Caco-2 (cell line): ENCODE measurements at regions not wholly inside any gene's neighbourhood (a gene's known extent, or its start where the extent isn't known, plus 50 kb on each side); places are given as distances from the start of the nearest gene placed in this dataset.
"Not testable (repeated sequence)": the region's sequence is repeated elsewhere in the genome, so short reads cannot be mapped to it uniquely, and the experiment has no call there.

ENCODE experiments used
- BruUV-seq: library from RNA; stranded (reverse); fragments of 400-500 nt; replicated peaks from 2 replicates; lab custom pipeline; 2021; lab: Mats Ljungman, UMichigan
- CTCF ChIA-PET: fragments of 300-600 bp; sonication (Branson Sonifier 250); formaldehyde crosslinking; loops from one replicate; lab custom pipeline; 2022; ENCODE audit warnings: antibody characterized with exemption; lab: Charles Lee
- POLR2A ChIA-PET: fragments of 300-600 bp; sonication (Branson Sonifier 250); formaldehyde crosslinking; loops from one replicate; lab custom pipeline; 2022; ENCODE audit warnings: antibody characterized with exemption; lab: Charles Lee
- DNase-seq, 2 experiments: peaks; one replicate each; pipeline versions ENCODE4 v3.0.0 to v3.0.0-alpha.2; 2020 to 2022
- H3K27me3 ChIP-seq: replicated peaks from 2 replicates; pipeline ENCODE4 v1.6.0; 2011; ENCODE audit warnings: low read length; ENCODE audit not compliant: control insufficient read depth, insufficient read depth
- H3K36me3 ChIP-seq: 2 replicates; pipeline ENCODE4 v1.5.1; 2011; ENCODE audit warnings: low read length; ENCODE audit not compliant: control insufficient read depth, insufficient read depth
- H3K4me1 ChIP-seq: fragments of 250-450 bp; sonication (Bioruptor Pico); 2 replicates; pipeline ENCODE4 v1.5.1; 2020; ENCODE audit warnings: mild to moderate bottlenecking
- H3K4me3 ChIP-seq: 2 replicates; pipeline ENCODE4 v1.5.1; 2011; ENCODE audit warnings: low read depth, mild to moderate bottlenecking, control low read depth, low read length
- H3K9me3 ChIP-seq: fragments of 250-450 bp; sonication (Bioruptor Pico); 2 replicates; pipeline ENCODE4 v1.5.1; 2020; ENCODE audit warnings: mild to moderate bottlenecking, moderate library complexity
- H3K27ac Mint-ChIP-seq: one replicate; pipeline ENCODE4 v1.8.0; 2022; ENCODE audit warnings: mixed read lengths; ENCODE audit not compliant: unreplicated experiment
- H3K27me3 Mint-ChIP-seq: one replicate; pipeline ENCODE4 v1.8.0; 2022; ENCODE audit warnings: mixed read lengths; ENCODE audit not compliant: insufficient read depth, unreplicated experiment
- H3K36me3 Mint-ChIP-seq: one replicate; pipeline ENCODE4 v1.8.0; 2022; ENCODE audit warnings: mild to moderate bottlenecking, mixed read lengths; ENCODE audit not compliant: insufficient read depth, unreplicated experiment
- H3K4me1 Mint-ChIP-seq: one replicate; pipeline ENCODE4 v1.8.0; 2022; ENCODE audit warnings: low read depth, mixed read lengths; ENCODE audit not compliant: unreplicated experiment
- H3K4me3 Mint-ChIP-seq: one replicate; pipeline ENCODE4 v1.8.0; 2022; ENCODE audit warnings: mild to moderate bottlenecking, moderate library complexity, mixed read lengths; ENCODE audit not compliant: unreplicated experiment
- H3K9me3 Mint-ChIP-seq: one replicate; pipeline ENCODE4 v1.8.0; 2022; ENCODE audit warnings: mixed read lengths; ENCODE audit not compliant: unreplicated experiment
- CTCF ChIP-seq, 2 experiments: fragments of 200-600 bp in 1 of 2; IDR thresholded peaks; 1 replicate in 1 of 2; 2 replicates in 1 of 2; pipeline versions ENCODE4 v1.5.1 to v1.8.0; 2011 to 2022; ENCODE audit warnings: antibody characterized with exemption in 1 of 2, control low read depth in 1 of 2, inconsistent platforms in 1 of 2, low read depth in 1 of 2, low read length in 1 of 2, mild to moderate bottlenecking in 1 of 2, moderate library complexity in 1 of 2; ENCODE audit not compliant: insufficient read depth in 1 of 2, severe bottlenecking in 1 of 2, unreplicated experiment in 1 of 2
- intact Hi-C: fragments of 100-400 bp; cut with micrococcal nuclease; formaldehyde crosslinking; loops from one replicate; pipeline ENCODE4 v1.10.0; 2022; ENCODE audit not compliant: unreplicated experiment

GRCh38 chr14:41541333-41541732 lies 65.3 kb upstream of the LRFN5 start:
- ChIA-PET POLR2A (no interaction called here), CTCF (no interaction called here)
- no TSS peak for BruUV-seq
- Mint-ChIP-seq H3K4me3 (no peak overlapping the region), H3K9me3 (peaks cover 11% of the 10 kb centered on the region), H3K27ac (no peak overlapping the region), H3K27me3 (no peaks in the 10 kb centered on the region), H3K36me3 (no peaks in the 10 kb centered on the region), H3K4me1 (no peaks in the 10 kb centered on the region)
- intact Hi-C loops = no loop called here
- Histone ChIP-seq H3K9me3 (no peaks in the 10 kb centered on the region), H3K36me3 (no peaks in the 10 kb centered on the region), H3K4me1 (no peaks in the 10 kb centered on the region), H3K27me3 (no peaks in the 10 kb centered on the region), H3K4me3 (no peak overlapping the region)
- TF ChIP-seq CTCF (IDR thresholded peaks at IDR 0.05; ENCODE audit: insufficient read depth in 1 of 2, low read depth in 1 of 2, low read length in 1 of 2, severe bottlenecking in 1 of 2, unreplicated experiment in 1 of 2) = no peak
- no peak for DNase-seq

- H3K36me3 Mint-ChIP-seq = no peaks in the 10 kb centered on the region
- no peak overlapping the region for H3K4me3 Mint-ChIP-seq
- H3K9me3 Mint-ChIP-seq = no peaks in the 10 kb centered on the region
- intact Hi-C loops = no loop called here
- H3K27me3 Mint-ChIP-seq = no peaks in the 10 kb centered on the region
- H3K4me3 ChIP-seq = no peak overlapping the region
- ChIA-PET POLR2A (no interaction called here), CTCF (no interaction called here)
- no peak for TF ChIP-seq CTCF (IDR thresholded peaks at IDR 0.05; ENCODE audit: insufficient read depth in 1 of 2, low read depth in 1 of 2, low read length in 1 of 2, severe bottlenecking in 1 of 2, unreplicated experiment in 1 of 2)
- no TSS peak for BruUV-seq
- no peak overlapping the region for H3K27ac Mint-ChIP-seq
- H3K36me3 ChIP-seq = no peaks in the 10 kb centered on the region
- 0 out of 2 replicates have a peak, but pooled peaks cover 3% of the 10 kb centered on the region for H3K9me3 ChIP-seq
- no peaks in the 10 kb centered on the region for H3K27me3 ChIP-seq
- H3K4me1 Mint-ChIP-seq = no peaks in the 10 kb centered on the region
- DNase-seq = no peak
- no peaks in the 10 kb centered on the region for H3K4me1 ChIP-seq
These were observed 74.4 kb upstream of the LRFN5 start for GRCh38 chr14:41532255-41532654.

- BruUV-seq = no TSS peak
- ChIA-PET POLR2A (no interaction called here), CTCF (no interaction called here)
- Histone ChIP-seq H3K4me1 (no peaks in the 10 kb centered on the region), H3K9me3 (no peaks in the 10 kb centered on the region), H3K27me3 (no peaks in the 10 kb centered on the region), H3K36me3 (no peaks in the 10 kb centered on the region), H3K4me3 (no peak overlapping the region)
- no peak for TF ChIP-seq CTCF (IDR thresholded peaks at IDR 0.05; ENCODE audit: insufficient read depth in 1 of 2, low read depth in 1 of 2, low read length in 1 of 2, severe bottlenecking in 1 of 2, unreplicated experiment in 1 of 2)
- intact Hi-C loops = no loop called here
- Mint-ChIP-seq H3K4me1 (no peaks in the 10 kb centered on the region), H3K9me3 (no peaks in the 10 kb centered on the region), H3K36me3 (no peaks in the 10 kb centered on the region), H3K27me3 (no peaks in the 10 kb centered on the region), H3K4me3 (no peak overlapping the region), H3K27ac (no peak overlapping the region)
- DNase-seq = no peak
These were observed 84.8 kb upstream of the LRFN5 start for GRCh38 chr14:41521891-41522290.

GRCh38 chr14:41518030-41518429 lies 88.6 kb upstream of the LRFN5 start:
- intact Hi-C loops, H3K4me1 Mint-ChIP-seq, DNase-seq, H3K27ac Mint-ChIP-seq, H3K27me3 Mint-ChIP-seq, POLR2A ChIA-PET, H3K4me1 ChIP-seq, H3K36me3 Mint-ChIP-seq, BruUV-seq, H3K9me3 ChIP-seq, H3K36me3 ChIP-seq, H3K27me3 ChIP-seq, H3K9me3 Mint-ChIP-seq, H3K4me3 Mint-ChIP-seq, CTCF ChIA-PET, H3K4me3 ChIP-seq: not testable (repeated sequence)
